ENCODE measurements at regions not wholly inside any gene's neighbourhood (a gene's known extent, or its start where the extent isn't known, plus 50 kb on each side); places are given as distances from the start of the nearest gene placed in this dataset.
A peak's percentile ranks its signal among the peaks of the same experiment; 100 is the strongest.

- TF ChIP-seq ZNF407 (IDR thresholded peaks at IDR 0.05; ENCODE audit: low read depth) (no peak), CEBPG (CRISPR knock-in tag; IDR thresholded peaks at IDR 0.05) (no peak), CEBPG (tag; conservative IDR thresholded peaks at IDR 0.05 in 1 of 2, IDR thresholded peaks at IDR 0.05 in 1 of 2) (peak; percentile 61 to 75; a peak in 3 of 4 replicates), NR4A1 (CRISPR knock-in tag; IDR thresholded peaks at IDR 0.05) (no peak), NR4A1 (tag; IDR thresholded peaks at IDR 0.05) (no peak), JUND (IDR thresholded peaks at IDR 0.05; ENCODE audit: borderline replicate concordance, low read depth, low read length) (peak; percentile 71; the same call in 1 of the 2 replicates), JUND (tag; IDR thresholded peaks at IDR 0.05; ENCODE audit: borderline replicate concordance, low read depth, low read length) (no peak), TGIF2 (CRISPR knock-in tag; IDR thresholded peaks at IDR 0.05) (no peak), EWSR1 (IDR thresholded peaks at IDR 0.05; ENCODE audit: borderline replicate concordance, low read depth, partially characterized antibody) (no peak), PHF21A (IDR thresholded peaks at IDR 0.05; ENCODE audit: borderline replicate concordance, low read depth) (no peak), HOMEZ (CRISPR knock-in tag; IDR thresholded peaks at IDR 0.05) (no peak)
- TF ChIP-seq, protein P1, sequence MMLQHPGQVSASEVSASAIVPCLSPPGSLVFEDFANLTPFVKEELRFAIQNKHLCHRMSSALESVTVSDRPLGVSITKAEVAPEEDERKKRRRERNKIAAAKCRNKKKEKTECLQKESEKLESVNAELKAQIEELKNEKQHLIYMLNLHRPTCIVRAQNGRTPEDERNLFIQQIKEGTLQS (IDR thresholded peaks at IDR 0.05): peak; percentile 54; the same call in 1 of the 2 replicates
- TF ChIP-seq, protein P1 (CRISPR knock-in tag; conservative IDR thresholded peaks at IDR 0.05): no peak
These were observed 56.5 kb upstream of the ADGRF1 start (continued) for GRCh38 chr6:47098570-47098993.
